ENCODE measurements at regions not wholly inside any gene's neighbourhood (a gene's known extent, or its start where the extent isn't known, plus 50 kb on each side); places are given as distances from the start of the nearest gene placed in this dataset.
"Not testable (repeated sequence)": the region's sequence is repeated elsewhere in the genome, so short reads cannot be mapped to it uniquely, and the experiment has no call there.

DNA sequence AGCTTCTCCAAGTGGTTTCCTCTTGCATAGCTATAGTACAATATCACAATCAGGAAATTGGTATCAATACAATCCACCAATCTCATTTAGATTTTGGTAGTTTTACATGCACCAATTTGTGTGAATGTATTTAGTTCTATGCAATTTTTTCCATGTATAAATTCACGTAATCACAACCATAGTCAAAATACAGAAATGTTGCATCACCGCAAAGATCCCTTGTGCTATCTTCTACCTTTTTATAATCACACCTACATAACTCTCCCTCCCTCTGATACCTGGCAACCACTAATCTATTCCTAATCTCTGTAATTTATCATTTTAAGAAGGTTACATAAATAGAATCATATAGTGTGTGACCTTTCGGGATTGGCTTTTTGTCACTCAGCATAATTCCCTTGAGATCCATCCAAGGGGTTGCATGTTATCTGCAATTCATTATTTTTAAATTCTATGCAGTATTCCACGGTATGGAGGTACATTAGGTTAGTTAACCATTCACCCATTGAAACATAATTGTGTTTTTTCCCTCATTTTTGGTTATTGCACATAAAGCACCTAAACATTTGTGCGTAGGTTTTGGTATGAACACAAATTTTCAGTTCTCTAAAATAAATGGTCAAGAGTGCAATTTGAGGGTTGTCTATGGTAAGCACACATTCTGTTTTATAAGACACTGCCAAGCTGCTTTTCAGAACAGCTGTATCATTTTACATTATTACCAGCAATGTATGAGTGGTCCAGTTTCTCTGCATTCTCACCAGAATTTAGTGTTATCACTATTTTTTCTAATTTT lies 95.1 kb upstream of the SLC22A23 start:
- no peak for DNase-seq (ENCODE audit: low spot score)

DNA sequence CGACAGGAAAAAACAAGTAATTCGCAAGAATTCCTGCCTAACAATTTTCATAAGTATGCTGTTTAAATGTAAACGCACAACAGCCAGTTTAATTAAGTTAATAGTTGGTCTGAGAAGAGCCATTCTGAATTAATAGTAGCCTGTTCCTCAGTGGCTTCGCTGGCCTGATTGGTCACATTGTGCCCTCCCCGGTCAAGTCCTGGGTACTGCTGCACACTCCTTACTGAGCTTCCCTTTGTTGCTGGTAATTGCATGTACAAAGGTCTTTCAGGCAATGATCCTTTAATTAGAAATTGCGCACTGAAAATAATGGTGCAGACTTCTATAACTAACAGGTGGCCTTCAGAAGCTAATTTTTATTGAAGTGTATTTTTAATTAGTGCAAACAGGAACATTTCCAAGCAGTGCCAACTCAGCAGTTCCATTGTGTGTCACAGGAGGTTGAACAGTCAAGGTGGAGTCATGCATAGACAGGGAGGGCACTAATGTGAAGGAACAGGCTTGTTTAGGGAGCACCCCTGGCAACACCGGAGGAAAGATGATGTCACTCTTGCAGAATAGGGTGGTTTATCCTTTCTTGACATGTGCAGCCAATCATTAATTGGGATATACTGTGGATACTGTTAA lies 92.6 kb upstream of the SLC22A23 start:
- peak; percentile 20 for DNase-seq (ENCODE audit: low spot score)

DNA sequence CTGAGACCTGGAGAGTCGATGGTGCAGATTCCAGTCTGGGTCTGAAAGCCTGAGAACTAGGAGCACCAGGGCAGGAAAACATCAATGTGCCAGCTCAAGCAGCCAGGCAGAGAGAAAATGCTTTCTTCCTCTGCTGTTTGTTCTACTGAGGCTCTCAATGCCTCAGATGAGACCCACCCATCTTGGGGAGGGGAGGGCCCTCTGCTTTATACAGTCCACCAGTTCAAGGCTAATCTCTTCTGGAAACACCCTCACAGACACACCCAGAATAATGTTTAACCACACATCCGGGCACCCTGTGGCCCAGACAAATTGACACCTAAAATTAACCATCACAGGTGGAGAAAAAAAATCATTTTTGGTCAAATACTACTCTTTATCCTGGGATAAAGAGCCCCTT lies 89.3 kb upstream of the SLC22A23 start:
- no peak for DNase-seq (ENCODE audit: low spot score)

DNA sequence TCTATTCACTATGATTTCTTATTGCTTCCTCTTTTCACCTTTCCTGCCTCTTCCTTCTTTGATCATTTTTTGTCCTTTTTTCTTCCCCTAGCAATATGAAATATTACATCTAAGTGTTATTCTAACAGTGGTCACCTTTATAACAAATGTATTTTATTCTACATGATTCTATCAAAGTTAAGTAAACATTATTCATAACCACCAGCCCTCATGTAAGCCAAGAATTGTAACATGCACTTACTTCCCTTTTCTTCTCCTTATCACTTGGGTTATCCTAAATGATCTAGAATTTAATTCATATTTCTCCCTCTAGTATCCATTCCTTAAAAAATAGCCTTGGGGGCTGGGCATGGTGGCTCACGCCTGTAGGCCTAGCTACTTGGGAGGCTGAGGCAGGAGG lies 88.3 kb upstream of the SLC22A23 start:
- DNase-seq (ENCODE audit: low spot score): no peak

DNA sequence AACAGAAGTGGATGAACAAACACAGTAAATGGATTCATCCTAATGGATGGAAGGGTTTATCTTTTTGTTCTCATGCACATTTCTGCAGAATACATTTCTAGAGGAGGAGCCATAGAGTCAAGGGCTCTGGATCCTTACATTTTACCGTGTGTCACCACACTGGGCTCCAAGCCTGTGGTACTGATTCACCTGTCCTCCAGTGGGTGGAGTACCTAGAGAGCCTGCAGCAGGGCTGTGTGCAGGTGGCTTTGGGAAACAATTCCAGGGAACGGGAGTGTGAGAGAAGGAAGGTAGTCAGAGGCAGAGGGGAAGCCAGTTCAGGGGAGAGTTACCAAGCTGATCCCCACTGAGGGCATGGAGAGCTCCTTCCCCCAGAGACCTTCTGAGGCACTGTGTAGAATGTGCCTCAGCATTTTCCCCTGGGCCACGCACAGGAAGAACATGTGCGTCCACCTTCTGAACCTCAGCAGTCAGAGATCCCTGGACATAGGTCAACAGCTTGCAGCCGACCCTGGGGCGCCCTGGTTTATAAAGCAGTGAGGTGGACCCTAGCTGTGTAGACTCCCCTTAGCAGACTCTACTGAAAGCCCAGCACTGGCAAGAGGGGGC lies 85.3 kb upstream of the SLC22A23 start:
- peak; percentile 8 for DNase-seq (ENCODE audit: low spot score)

DNA sequence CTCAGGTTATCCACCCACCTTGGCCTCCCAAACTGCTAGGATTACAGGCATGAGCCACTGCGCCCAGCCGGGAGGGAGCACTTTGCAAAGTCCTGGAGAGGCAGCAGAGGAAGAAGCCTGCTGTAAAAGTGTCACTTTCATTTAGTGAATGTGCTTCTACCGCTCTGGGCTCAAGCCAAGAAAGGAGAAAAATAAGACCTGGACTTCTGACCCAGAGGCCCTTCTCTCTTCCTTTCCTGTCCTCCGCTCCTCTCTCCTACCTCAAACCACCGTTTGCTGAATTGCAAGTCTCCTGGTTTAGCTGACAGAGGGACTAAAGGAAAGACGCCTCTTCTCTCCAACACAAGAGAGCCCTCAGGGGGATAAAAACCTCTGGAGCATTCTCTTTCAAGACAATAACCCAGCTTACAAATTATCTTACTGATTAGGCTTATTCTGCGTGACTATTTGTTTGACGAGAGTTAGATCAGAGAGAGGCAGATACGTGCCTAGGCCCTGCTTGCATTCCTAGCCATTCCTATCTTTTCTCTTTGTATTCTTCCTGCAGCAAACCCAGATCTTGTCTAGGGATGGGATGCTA lies 84.2 kb upstream of the SLC22A23 start:
- DNase-seq (ENCODE audit: low spot score): no peak

DNA sequence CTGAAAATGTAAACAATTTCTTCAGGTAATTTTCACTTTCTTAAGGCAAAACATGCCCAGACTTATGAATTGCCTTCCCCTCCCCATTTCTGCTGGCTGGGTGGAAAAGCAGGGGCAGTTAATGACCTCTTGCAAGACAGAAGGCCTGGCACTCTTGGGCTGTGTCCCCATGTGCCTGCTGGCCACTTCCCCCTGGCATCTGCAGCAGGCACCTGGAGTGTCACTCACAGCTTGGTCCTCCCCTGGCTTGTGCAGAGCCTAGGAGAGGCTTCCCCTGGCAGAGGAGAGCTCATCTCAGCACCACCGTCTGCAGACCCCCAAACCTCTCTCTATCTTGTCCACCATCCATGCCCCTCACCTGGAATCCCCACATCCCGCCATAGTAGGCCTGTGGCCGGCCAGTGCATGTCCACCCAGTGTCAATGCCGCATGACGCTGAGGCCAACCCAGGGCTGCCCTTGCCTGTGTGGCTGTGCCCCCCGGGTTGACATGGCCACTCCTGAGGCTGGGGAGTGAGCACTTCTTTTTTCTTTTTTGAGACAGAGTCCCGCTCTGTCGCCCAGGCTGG lies 83.5 kb upstream of the SLC22A23 start:
- no peak for DNase-seq (ENCODE audit: low spot score)

DNA sequence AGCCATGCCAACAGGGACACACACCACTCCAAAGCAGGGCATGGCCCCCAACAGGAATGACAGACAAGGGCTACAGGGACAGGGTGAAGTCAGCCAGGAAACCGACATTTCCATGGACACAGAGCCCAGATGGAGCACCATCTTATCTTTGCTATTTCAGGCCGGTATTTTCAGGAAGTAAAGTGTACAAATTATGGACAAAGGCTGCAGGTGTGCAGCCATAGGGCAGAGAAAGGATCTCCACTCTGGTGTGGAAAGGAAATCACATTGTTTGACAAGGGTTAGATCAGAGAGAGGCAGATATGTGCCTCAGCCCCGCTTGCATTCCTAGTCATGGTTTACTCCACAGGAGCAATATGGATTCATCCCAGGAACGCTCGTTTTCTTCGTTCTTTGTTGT lies 81.7 kb upstream of the SLC22A23 start:
- DNase-seq (ENCODE audit: low spot score): no peak

DNA sequence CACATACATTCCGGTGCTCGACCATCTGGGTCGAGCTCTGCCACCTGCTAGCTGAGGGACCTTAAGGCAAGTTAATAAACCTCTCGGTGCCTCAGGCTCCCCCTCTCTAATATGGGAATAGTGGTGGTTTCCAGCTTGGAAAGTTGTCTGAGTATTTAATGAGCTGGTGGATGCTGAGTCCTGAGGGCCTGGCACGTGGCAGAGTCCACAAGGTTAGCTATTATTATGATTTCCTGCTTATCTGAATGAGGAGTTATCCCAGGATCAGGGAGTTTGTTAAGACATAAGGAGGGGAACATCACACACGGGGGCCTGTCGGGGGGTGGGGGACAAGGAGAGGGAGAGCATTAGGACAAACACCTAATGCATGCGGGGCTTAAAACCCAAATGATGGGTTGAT lies 80.1 kb upstream of the SLC22A23 start:
- no peak for DNase-seq (ENCODE audit: low spot score)

DNA sequence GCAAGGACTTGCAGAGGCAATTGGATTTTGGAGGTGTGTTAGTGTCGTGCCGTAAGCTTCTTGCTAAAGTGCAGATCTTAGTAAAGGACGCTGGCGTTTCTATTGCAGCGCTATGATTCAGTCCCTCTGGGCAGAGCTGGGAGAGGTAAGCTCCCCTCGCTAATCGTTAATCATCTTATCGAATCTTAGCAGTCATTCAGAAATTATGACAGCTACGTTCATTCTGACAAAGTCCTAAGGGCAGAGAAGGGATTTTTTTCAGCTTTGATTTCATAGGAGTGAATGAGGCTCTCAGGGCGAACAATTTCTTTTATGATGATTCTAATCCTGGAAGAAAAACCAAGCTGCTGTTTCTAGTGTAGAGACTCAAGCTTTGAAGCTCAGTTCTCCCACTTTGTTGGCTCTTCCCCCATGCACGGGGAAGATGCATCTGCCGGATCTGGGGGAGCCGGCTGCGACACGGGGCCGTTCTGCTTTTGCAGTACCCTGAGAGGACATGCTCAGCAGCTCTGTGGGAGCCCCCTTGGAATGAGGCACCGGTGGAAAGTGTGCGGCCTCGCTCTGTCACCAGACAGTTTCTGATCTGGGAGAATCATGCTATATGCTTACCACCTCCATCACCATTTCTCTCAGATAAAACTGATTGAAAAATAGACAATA lies 79.1 kb upstream of the SLC22A23 start:
- no peak for DNase-seq (ENCODE audit: low spot score)

DNA sequence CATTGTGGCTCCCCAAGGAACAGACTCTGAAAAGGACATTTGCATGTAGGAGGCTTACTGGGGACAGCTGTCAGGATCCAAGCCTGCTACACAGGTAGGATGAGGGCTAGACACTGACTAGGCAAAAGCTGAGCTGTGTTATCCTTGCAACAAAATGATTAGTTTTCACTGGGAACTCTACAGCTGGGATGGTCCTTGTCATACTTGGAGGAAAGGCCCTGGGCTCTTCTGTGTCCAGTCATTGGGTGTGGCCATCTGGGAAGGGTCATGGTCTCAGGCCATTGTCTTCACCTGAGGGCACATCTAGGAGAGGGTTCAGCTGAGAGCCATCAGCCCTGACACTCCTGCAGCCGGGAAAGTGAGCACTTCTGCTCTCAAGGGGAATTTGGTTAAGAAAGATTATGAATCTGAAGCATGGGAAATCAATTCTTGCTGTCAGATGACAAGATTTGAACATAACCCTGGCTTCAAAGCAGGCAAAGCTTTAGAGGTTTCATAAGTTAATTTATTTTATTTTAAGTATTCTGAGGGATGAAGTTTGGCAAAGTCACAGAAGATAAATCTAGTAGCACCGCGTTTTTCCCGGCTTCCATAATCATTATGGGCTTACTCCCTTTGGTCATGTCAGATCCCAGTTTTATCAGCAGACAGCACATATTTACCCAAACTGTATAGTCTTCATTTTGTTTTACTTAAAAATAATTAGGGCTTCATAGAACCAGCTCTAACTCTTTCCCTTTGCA lies 78.4 kb upstream of the SLC22A23 start:
- DNase-seq (ENCODE audit: low spot score): no peak

DNA sequence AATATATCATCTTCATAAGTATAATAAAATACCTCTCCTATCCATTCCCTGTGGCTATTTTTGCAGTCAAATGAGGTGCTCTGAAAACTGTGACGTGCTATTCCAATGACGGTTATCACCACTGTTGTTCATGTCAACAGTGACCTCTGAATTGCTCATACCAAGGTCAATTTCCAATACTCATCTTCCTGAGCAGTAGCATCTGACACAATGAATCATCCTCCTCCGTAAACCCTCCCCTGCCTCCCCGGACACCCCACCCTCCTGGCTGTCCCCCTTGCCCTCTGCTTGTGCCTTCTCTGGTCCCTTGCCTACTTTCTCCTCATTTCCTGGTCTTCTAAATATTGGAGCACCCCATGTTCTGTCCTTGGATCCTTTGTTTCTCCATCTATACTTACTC lies 77.7 kb upstream of the SLC22A23 start:
- no peak for DNase-seq (ENCODE audit: low spot score)

DNA sequence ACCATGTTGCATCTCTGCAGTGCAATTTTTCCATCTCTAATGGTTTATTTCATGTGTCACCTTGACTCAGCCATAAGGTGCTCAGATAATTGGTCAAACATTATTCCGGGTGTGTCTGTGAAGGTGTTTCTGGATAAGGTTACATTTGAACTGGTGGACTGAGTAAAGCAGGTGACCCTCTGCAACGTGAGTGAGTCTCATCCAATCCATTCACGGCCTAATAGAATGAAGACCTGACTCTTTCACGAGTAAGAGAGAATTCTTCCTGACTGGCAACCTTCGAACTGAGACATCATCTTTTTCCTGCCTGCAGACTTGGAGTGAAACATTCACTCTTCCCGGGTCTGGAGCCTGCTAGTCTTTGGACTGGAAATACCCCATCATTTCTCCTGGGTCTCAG lies 77.1 kb upstream of the SLC22A23 start:
- DNase-seq (ENCODE audit: low spot score): no peak

DNA sequence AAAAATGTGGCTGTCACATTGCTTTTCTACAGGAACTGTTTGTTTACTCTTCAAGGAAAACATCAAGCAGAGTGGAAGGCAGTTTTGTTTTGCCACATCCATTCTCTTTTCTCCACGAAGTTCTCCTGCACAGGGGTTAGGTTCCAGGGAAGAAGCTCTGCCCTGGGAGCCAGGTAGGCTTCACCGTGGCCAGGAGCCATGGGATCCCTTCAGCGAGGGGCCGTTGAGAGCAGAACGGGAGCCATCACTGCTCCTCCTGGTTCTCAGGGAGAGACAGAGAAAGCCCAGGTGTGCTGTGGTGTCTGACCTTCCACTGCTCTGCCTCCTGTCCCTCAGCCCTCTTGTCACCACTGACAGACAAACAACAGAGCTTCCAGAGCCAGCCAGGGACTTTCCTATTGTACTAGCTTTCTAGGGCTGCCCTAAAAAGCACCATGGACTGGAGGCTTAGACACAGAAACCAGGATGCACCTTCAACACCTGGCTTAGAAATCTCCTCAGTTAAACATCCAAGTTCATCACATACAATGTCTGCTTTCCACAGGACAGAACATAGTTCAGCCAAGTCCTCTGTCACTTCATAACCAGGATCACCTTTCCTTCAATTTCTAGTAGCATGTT lies 75.6 kb upstream of the SLC22A23 start:
- DNase-seq (ENCODE audit: low spot score): no peak

DNA sequence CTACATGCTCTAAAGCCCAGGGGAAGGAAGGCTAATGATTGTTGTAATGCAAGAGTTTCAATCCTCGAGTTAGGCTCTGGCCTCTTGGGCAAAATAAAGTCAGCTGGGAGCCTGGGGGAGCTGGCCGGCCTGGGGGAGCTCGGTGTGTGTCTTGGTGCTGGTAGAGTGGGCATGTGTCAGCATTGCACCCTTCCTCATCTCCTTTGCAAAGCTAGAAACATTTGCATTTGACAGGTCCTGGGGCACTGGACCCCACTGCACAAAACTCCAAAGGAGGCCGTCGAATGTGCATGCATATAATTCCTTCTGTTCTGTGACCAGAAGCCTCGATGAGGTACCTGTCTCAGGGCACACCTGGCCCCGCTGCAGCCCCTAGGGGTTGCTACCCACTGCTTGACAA lies 74.6 kb upstream of the SLC22A23 start:
- no peak for DNase-seq (ENCODE audit: low spot score)

DNA sequence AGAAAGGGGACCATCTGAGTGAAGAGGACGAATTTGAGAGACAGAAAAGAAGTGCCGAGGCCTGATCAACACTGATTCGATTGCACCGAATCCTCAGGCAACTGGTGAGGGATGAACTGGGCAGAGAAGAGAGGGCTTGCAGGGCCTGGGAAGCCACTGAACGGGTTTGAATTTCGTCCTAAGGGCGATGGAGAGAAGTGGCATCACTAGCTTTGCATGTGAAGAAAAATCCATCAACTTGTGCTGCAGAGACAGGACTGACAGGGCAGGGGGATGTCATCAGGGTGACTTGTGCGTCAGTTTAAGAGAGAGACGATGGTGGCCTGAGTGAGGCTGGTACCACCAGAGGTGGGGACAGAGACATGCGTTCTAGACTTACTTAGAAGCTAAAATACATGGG lies 73.7 kb upstream of the SLC22A23 start:
- DNase-seq (ENCODE audit: low spot score): no peak

DNA sequence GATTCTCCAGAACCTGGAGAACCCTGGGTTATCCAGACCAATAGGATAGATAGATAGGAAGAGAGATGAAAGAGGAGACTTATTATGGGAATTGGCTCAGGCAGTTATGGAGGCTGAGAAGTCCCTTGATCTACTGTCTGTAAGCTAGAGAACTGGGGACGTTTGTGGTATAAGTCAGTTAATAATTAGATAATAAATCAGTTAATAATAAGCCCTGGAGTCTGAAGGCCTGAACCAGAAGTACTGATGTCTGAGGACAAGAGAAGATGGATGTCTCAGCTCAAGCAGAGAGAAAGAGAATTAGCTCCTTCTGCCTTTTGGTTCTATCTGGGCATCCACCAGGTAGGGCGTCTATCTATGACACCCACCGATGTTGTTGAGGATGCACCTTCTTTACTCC lies 72.9 kb upstream of the SLC22A23 start:
- DNase-seq (ENCODE audit: low spot score): no peak

DNA sequence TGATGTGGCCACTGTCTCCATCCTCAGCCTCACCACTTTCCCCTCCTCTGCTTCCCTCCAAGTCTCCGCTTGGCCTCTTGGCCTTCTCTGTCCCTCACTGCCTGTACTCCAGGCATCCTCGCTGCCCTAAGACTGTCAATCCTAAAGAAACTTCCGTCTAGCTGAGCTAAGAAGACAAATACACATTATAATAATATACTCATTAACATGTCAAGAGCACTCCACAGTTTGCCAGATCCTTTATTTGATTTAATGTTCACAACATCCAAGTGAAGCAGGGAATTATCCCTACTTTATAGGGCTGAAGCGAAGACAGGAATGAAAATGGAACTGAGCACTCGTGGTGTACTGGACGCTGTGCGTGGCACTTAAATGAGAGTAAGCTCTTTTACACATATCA lies 72.4 kb upstream of the SLC22A23 start:
- no peak for DNase-seq (ENCODE audit: low spot score)

DNA sequence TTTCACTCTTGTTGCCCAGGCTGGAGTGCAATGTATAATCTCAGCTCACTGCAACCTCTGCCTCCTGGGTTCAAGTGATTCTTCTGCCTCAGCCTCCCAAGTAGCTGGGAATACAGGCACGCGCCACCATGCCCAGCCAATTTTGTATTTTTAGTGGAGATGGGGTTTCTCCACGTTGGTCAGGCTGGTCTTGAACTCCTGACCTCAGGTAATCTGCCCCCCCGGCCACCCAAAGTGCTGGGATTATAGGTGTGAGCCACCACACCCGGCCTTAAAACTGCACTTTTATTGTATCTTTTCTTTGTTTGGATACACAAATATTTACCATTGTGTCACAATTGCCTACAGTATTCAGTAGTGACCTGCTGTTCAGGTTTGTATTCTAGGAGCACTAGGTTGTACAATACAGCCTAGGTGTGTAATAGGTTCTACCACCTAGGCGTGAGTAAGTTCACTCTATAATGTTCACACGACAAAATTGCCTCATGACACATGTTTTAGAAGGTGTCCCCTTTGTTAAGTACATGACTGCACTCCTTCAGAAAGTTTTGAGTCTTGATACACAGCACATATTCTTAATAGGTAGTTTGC lies 71.3 kb upstream of the SLC22A23 start:
- not testable (repeated sequence) for DNase-seq (ENCODE audit: low spot score)

DNA sequence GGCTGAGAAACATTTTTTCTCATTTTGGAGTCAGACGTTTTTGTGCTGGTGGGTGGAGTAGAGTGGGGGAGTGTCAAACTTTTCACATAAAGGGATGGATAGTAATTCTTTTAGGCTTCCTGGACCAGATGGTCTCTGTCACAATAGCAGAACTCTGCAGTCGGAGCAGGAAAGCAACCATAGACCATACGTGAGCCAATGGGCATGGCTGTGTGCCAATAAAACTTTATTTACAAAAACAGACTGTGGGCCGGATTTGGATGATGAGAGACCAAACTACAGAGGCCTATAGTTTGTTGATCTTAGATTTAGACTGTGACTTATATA lies 70.8 kb upstream of the SLC22A23 start:
- DNase-seq (ENCODE audit: low spot score): no peak
